ENCODE measurements at regions not wholly inside any gene's neighbourhood (a gene's known extent, or its start where the extent isn't known, plus 50 kb on each side); places are given as distances from the start of the nearest gene placed in this dataset.
"Not testable (repeated sequence)": the region's sequence is repeated elsewhere in the genome, so short reads cannot be mapped to it uniquely, and the experiment has no call there.

DNA sequence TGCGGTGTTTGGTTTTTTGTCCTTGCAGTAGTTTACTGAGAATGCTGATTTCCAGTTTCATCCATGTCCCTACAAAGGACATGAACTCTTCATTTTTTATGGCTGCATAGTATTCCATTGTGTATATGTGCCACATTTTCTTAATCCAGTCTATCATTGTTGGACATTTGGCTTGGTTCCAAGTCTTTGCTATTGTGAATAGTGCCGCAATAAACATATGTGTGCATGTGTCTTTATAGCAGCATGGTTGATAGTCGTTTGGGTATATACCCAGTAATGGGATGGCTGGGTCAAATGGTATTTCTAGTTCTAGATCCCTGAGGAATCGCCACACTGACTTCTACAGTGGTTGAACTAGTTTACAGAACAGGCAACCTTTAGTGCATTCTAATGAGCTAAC lies 178.5 kb upstream of the GRIN3A start:
- TF ChIP-seq, protein P1, sequence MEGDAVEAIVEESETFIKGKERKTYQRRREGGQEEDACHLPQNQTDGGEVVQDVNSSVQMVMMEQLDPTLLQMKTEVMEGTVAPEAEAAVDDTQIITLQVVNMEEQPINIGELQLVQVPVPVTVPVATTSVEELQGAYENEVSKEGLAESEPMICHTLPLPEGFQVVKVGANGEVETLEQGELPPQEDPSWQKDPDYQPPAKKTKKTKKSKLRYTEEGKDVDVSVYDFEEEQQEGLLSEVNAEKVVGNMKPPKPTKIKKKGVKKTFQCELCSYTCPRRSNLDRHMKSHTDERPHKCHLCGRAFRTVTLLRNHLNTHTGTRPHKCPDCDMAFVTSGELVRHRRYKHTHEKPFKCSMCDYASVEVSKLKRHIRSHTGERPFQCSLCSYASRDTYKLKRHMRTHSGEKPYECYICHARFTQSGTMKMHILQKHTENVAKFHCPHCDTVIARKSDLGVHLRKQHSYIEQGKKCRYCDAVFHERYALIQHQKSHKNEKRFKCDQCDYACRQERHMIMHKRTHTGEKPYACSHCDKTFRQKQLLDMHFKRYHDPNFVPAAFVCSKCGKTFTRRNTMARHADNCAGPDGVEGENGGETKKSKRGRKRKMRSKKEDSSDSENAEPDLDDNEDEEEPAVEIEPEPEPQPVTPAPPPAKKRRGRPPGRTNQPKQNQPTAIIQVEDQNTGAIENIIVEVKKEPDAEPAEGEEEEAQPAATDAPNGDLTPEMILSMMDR (IDR thresholded peaks at IDR 0.05): not testable (repeated sequence)
- not testable (repeated sequence) for TF ChIP-seq ZFX (IDR thresholded peaks at IDR 0.05; ENCODE audit: borderline replicate concordance)
